SK-N-DZ (cell line): ENCODE measurements at regions not wholly inside any gene's neighbourhood (a gene's known extent, or its start where the extent isn't known, plus 50 kb on each side); places are given as distances from the start of the nearest gene placed in this dataset.

Experiments used
- DNase-seq: peaks from one replicate; pipeline ENCODE4 v3.0.0-alpha.2; 2015; ENCODE audit warnings: low spot score

DNA sequence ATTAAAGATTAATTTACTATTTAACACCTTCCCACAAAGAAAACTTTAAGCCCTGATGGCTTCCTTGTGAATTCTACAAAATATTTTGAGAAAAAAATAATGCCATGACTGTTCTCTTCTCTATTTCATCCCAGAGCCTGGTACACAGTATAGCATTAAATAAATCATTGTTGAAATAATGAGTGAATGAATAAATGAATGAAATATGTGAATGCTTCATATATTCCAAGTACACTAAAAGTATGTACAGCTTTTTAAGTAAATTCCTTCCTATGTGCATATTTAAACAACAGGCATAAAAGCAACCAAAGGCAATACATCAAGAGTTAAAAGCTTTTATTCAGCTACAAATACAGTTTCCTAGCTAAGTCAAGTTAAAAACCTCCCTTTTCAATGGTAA is 144.9 kb upstream of the CCDC196 start:
- DNase-seq = no peak

DNA sequence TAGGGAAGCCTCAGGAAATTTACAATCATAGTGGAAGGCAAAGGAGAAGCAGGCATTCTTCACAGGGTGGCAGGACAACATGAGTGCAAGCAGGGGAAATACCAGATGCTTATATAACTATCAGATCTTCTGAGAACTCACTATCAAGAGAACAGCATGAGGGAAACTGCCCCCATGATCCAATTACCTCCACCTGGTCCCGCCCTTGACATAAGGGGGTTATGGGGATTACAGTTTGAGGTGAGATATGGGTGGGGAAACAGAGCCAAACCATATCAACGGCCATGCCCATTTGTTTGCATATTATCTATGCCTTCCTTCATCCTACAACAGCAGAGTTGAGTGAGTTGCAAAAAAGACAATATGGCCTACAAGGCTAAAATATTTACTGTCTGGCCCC is 140.2 kb upstream of the CCDC196 start:
- no peak for DNase-seq

DNA sequence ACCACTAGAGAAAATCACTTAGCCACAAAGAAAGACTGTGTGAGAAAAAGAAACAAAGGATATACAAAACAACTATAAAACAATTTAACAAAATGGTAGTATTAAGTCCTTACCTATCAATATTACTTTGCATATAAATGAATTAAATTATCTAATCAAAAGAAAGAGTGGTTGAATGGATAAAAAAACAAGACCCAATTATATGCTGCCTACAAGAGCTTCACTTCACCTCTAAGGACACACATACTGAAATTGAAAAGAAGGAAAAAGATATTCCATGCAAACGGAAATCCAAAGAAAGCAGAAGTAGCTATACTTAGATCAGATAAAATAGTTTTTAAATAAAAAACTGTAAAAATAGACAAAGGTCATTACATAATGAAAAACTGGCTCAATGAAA is 134.9 kb upstream of the CCDC196 start:
- no peak for DNase-seq

DNA sequence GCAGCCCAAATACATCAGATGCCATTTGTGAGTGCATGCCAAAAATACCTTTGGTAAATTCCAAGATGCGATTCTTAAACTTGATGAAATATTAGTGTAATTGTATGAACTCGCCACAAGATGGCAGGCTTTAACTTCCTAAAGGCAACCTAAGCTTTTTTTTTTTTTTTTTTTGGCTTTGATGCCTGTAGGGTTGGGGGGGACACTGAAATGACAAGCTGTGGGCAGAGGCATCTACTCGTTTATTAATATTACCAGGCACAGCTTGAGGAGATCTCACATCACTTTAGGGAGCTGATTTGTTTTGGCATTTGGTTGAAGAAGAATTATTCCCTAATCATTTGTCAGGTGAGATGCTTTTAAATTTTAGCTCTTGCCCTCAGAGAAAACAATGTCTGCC is 126.7 kb upstream of the CCDC196 start:
- DNase-seq = peak; percentile 65

DNA sequence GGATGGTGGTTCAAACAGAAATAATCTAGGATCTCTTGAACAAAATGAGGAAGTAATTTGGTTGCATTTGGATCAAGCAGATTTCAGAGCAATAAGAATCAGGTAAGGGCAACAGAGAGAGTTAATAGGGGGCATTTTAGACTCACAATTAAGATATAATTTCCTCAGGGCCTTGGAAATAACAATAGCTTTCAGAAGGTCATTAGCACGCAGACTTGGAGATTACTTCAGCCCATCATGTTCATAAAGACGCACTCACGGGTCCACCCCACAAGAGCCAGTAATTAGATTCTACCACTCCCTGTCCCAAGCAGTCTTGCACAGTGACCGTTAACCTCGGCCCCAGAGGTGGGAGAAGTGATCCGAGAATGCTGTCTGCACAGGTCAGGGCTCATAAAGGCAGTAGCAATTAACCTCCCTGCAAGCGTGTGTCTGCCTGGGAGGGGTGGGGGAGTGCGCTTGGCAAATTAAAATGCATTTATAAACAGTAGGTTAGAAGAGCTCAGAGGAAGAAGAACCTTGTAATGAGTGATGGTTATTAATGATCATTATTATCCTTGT is 125.7 kb upstream of the CCDC196 start:
- peak; percentile 7 for DNase-seq

DNA sequence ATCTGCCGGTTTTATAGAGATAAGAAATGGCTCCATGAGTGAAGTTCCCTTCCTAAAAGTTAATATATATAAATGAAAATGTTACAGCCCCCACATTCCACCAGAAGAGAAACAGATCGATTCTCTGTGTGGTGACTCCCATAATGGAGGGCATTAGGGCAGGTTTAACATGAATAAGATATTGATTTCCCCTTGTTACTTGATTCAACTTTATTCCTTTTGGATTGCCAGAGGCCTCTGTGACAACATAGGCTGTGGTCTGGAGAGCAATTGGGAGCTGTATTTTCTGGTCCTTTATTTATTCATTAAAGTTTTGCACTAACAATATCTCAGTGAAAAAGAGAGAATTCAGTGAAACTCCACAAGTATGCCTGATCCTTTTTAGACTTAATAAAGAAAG is 125.2 kb upstream of the CCDC196 start:
- DNase-seq = no peak

DNA sequence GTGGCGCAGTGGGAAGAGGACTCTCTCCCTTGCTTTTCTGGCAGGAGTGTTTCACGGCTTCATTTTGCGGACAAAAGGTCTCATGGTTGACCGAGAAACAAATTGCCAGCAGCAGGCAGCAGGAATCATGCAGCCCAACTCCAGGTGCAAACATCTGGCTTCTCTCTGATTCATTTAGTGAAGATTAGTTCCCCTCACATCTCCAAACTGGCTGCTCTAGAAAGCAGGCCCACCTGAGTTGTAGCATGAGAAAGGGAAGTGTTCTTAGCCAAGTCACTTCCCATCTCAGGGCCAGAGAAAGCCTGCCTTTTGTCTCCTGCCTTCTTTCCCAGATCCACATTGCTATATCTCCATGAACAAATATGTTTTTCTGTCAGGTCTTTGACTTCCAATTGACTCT is 120.8 kb upstream of the CCDC196 start:
- DNase-seq = no peak

DNA sequence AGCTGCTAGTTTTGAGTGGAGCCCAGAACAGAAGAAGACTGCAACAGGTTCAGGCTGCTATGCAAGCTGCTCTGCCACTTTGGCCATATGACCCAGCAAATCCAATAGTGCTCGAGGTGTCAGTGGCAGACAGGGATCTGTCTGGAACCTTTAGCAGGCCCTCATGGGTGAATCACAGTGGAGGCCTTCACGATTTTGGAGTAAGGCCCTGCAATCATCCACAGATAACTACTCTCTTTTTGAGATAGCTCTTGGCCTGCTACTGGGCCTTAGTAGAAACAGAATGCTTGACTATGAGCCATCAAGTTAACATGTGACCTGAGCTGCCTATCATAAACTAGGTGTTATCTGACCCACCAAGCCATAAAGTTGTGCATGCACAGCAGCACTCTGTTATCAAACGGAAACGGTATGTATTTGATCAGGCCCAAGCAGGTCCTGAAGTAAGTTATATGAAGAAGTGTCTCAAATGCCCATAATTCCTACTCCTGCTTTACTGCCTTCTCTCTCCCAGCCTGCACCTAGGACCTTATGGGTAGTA is 116.9 kb upstream of the CCDC196 start:
- DNase-seq = no peak

DNA sequence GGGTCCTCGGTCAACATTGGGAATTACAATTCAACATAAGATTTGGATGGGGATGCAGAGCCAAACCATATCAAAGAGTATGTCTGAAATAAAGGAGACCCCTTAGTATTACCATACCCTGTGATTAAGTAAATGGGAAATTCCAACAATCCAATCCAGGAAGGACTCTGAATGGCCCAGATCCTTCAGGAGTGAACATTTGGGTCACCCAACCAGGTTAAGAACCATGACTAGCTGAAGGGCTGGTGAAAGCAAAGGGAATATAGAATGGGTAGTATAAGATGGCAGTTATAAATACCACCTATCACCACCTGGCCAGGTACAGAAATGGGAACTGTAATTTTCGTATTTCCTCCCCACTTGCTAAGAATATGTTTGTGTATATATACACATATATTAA is 114.4 kb upstream of the CCDC196 start:
- no peak for DNase-seq

DNA sequence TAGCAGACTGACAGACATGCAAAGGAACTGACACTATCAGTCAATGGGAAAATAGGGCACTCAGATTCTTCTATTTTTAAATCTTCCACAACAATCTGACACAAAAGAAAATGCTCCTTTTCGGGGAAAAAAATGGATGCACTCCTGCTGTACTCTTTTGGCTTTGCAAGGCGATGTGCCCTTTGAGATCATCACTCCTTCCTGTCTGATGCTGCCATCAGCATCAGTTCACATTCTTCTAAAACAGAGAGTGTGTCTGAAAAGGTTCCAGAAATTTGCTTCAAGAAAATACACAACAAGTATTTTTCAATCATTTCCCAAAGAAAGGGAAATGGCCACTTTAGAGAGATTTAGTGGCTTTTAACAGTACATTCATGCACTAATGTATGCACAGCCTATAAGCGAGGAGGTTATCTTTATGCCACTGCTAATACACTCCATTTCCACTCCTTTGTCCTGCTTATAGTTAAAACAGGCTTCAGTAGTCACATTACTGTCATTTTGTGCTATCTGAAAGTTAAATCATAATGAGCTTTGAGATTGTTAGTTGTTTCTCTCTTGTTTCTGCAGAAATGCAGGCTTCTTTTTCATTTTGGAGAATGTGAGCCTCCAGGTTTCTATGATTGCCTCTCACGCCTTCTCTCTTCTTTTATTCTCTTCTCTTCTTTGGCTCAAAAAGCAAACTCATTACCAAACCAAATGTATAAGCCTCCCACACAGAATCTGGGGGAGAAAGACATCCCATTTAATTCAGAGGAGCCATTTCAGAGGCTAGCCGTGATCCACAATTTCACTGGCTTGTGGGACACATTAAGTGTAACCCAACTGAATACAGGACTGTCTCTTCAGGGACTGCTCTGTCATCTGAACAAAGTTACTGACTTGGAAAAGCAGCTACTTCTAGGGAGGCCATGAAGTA is 110.9 kb upstream of the CCDC196 start:
- no peak for DNase-seq

DNA sequence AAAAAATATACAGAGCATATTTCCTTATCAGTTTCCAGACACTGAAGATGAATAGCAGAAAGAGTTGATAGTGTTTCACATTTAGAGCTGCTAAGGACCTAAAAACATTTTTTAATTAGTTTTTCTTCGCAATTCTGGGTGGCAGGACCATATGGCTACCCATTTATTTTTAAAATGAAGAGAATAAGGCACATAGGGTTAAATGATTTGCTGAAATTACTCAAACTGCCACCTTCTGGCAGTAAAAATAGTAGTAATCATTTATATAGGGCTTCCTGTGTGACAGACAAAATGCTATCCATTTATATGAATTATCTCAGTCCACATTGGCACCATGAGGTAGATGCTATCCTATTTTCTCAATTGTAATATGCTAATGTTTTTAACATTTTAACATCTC is 108.6 kb upstream of the CCDC196 start:
- DNase-seq = no peak

DNA sequence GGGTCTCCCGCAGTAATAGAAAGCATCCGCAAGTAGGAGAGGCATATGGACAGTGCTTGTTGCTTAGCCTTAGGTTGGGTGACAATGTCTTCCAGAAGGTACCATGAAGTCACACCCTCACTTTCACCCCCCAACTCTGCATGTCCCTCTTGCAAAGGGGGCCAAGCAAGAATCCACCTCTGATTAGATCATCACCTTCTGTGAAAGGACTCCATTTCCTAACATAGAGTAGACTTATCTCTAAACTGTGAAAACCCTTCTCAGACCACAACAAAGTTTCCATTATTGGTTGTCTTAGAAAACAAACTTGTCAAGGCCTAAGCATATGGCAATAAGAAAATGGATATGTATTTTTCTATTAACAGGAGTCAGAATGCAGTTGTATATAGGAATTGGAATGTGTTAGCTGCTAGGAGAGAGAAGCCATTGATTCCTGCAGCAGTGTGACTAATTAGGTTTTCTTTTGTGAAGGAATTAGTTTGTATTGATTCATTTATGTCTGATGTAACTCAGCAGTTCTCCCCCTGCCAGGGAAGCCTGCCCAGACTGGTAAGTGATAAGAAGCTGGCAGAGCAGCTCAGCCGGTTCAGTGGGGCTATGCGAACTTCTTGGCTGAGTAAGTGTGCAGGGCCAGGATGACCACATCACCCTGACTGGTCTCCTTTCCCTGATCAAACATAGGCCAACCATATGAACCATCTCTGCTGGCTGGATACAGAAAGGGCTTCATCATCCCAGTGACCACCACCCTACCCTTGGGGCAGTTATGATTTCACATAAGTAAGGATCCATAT is 107.3 kb upstream of the CCDC196 start:
- no peak for DNase-seq

DNA sequence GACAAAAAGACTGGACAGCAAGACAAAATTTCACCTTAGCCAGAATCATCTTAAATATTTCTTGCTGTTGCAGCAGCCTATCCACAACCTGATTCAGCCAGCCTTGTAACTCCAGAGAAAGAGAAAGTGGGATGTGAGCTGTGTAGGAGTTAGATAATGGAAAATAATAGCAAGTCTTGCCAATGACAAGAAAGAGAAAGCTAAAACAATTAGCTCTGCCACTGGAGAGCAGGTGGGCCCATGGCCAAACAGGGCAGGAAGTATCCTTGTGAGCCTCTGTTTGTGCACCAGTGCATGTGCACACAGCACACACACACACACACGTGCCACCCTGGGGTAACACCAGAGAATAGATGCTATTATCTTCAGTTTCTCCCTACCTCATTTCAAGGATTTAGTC is 106.0 kb upstream of the CCDC196 start:
- no peak for DNase-seq

DNA sequence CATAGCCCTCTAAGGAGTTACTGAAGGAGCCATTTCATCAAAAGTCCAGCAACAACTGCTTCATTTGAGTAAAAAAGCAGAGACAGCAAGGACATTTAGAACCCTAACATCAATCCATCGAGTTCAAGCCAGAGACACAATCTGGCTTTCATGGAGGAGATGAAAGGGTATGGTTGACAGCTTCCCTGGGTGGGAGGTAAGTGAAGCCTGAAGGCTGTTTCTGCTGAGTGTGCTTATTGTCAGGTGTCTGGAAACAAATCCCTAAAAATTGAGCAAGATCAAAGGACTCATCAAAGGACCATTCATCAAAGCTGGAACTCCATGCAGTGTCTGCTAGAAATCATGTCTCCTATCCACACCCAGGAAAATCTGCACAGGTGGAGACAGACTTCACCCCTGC is 104.4 kb upstream of the CCDC196 start:
- no peak for DNase-seq

DNA sequence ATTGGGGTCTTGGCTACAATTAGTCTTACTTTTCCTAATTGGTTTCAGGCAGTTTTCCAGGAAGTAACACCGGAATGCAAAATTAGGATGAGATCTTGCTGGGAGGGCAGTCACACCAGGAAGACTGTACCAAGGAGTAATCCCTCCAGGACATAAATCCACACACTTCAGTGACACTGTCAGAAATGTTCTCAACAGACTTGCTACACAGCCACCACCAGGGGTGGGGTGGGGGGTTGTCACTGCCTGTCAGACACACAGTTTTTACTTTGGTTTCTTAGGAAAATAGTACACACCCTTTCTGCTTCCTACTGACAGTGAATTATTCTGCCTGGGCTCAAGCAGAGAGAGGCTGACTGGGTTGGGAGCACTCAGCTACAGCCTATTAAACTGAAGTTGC is 102.9 kb upstream of the CCDC196 start:
- DNase-seq = no peak

DNA sequence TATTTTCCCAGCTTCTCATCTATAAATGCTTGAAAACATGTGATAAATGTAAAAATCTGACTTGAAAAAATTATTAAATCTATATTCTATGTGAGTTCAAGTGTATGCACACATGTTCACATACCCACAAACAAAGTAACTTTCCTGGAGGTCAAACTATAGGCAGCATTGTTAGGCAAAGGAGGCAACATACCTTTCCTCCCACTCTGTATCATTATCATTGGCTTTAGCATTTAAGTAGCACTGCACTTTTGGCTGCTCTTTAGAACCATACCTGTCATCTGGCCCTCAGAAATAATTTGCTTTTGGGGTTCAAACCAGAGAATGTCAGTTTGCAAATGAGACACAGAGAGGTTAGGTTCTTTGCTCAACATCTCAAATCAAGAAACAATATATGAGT is 102.4 kb upstream of the CCDC196 start:
- DNase-seq = no peak

DNA sequence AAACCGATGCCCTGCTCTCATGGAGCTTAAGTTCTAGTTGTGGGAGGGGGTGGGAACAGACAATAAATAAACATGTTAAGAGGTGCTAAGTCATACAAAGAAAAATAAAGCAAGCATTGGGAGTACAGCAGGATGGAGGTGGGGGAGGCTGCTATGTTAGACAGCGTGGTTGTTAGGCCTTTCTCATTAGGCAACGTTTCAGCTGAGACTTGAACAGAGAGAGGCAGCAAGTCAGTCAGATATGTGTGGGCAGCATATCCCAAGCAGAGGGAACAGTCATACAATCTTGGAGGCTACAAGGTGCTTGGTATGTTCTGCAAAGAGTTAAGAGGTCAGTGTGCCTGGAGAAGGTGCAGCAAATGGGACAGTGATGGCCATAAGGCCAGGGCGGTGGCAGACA is 97.7 kb upstream of the CCDC196 start:
- DNase-seq = no peak

DNA sequence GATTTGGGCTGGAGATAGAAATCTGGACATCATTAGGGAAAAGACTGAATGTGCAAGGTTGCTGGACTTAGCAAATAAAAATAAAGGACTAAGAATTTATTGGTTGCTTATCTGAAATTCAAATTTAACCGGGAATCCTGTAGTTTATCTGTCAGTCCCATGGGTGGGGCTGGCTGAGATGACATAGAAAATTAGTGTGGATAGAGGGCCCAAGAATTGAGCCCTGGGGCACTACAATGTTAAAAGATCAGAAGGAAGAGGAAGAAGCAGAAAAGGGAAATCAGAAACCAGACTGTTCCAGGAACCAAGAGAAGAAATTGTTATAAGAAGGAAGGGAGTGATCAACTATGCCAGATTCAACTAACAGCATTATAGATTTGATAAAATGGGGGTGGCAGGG is 96.7 kb upstream of the CCDC196 start:
- DNase-seq = no peak

DNA sequence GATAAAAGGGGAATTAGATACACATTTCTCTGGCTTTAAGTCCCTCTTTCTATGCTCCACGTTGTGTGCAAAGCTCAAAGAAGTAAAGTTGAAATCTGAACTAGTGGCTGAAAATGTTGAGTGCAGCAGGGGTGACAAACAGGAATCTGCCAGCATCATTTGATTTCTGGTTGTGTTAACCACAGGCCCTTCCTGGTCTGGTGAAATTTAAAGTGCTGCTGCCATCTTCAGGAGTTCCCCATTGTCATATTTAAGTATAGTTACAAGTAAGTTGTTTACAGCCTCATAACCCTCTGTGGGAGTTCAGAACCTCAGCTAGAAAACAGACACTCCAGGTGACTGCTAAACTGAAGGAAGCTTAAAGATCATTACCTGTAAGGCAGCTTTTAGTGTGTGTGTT is 90.9 kb upstream of the CCDC196 start:
- DNase-seq = no peak

DNA sequence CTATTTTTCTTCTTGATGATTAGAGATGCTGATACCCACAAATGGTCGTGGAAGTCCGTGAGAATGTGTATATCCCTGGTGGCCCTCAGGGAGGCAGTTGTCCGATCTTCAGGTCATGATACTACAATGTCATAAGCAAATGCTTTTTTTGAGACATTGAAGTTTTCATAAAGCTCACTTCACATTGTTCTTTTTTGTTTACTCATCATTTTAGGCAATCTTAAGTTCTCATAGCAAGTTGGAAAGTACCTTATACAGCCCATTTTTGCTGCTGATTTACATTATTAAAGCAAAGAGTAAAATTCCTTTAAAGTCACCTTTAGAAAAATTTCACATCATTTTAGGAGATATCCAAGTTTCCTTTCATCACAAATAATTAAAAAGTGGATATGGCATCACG is 90.0 kb upstream of the CCDC196 start:
- DNase-seq = no peak

DNA sequence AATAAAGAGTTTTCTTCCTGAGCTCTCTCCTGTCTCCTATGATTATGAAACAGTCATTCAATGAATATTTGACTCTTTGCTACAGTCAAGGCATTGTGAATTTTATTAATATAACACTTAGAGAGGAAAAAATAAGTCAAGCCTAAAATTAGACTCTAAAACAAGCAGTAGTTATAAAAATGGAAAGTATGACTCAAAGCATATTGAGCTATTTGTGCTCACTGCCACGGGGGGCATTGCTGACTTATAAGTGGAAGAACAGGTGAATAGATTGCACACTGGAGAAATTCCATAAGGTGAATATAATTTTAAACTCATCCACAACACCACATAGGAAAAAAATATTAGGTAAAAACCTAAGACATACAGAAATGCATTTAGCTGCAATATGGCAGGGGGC is 87.7 kb upstream of the CCDC196 start:
- DNase-seq = no peak

DNA sequence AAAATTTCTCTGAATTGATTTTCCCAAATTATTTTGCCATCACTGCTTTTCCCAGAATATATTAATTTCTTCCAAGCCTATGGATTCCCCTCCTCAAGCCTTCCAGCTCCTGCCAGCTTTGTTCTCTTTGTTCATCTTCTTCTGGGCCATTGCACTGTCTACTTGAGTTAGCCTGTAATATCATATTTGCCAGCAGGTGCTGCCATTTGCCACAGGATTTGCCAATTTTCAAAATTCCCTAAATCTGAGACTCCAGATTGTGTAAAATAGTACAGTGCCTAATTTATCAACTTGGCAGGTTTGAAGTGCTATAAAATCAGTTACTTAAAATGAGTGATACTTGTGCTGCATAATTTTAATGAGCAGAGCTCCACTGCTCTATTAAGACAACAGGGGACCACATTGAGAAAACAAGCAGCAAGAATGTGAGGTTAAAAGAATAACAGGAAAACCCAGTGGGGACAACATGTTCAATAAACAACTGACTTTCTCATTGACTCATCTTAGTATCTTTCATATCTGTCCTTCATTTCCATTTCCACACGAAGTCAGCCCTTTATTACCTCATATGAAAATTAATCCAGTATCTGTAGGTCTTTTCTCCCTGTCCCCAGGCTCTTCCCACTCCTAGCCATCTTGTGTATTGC is 84.6 kb upstream of the CCDC196 start:
- peak; percentile 40 for DNase-seq
